Left renal pelvis (tissue), 4 donors: ENCODE measurements at regions not wholly inside any gene's neighbourhood (a gene's known extent, or its start where the extent isn't known, plus 50 kb on each side); places are given as distances from the start of the nearest gene placed in this dataset.
"Not testable (repeated sequence)": the region's sequence is repeated elsewhere in the genome, so short reads cannot be mapped to it uniquely, and the experiment has no call there.

Source experiments
- DNase-seq, 4 donors: peaks; one replicate each; pipeline ENCODE4 v3.0.0-alpha.2; 2013; ENCODE audit warnings: low read depth in 4 of 4, low spot score in 3 of 4

DNA sequence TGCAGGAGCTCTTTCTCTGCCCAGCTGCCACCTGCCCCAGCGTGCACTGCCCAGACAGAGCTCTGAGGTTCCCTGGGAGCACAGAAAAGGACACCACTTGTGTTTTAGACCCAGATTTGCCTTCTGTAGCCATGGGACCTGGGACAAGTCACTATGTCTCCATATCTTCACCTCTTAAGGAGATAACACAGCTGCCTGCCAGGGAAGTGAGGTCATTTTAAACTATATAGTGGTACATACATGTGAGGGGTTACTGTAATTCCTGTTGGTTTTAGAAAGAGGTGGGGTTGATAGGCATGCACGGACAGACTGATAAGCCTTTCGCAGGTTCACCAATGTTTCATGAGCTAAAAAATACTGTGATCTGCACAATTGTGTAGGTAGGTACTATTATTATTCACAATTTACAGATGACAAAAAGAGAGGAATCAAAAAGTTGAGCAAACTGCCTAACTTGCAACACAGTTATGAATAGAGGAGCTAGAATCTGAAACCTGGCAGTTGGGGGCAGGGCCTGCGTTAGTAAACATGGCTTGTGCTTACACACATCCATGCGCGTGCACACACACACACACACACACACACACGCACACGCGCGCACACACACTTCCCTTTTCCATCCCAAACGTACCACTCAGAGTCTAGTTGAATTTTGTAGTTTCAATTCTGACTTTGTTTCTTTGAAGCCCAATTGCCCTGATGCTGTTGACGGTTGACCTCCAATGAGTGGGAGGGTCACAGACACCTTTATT is 193.6 kb downstream of the FAM43A start:
- DNase-seq: no peak

DNA sequence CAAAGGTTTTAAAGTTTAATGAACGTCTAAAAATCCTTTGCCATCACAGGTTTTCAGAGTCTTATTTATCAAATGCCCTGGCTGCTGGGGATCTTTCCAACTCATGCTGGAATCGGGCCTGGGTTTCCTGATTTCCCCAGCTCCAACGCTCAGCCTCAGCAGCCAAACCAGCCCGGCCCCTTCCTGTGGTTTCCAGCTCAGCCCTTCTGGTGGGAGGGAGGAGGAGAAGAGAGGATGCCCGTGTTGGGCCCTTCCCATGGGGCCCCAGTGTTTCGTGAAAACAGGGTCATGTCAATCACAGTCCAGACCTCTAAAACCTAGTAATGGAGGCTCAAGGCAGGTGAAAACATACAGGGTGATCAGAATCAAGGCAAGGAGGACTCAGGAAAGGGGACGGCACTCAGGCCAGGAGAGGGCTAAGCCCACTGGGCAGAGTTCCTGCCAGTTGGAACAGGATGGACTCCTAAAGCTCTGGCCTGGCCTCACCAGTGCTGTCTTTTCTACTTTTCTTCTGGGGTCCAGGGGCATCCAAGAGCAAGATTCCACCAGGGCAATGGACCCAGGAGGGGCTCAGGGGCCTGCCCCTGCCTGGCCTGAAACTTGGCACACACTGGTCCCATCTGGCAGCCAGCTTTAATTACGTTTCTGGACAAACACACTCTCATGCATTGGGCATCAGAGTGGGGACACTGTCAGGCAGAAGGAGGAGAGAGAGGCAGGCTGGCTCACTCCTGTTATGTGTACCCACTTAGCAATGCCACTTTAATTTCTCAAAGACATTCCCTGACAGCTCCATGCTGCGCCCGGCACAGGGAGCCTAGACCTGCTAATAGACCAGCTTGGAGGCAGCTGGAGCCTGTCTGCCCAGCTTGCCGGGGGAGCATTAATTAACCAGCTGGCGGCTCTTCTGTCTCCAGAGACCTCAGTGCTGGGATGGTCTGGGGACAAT is 194.6 kb downstream of the FAM43A start:
- DNase-seq: peak in 1 of 4 donors; percentile 14

DNA sequence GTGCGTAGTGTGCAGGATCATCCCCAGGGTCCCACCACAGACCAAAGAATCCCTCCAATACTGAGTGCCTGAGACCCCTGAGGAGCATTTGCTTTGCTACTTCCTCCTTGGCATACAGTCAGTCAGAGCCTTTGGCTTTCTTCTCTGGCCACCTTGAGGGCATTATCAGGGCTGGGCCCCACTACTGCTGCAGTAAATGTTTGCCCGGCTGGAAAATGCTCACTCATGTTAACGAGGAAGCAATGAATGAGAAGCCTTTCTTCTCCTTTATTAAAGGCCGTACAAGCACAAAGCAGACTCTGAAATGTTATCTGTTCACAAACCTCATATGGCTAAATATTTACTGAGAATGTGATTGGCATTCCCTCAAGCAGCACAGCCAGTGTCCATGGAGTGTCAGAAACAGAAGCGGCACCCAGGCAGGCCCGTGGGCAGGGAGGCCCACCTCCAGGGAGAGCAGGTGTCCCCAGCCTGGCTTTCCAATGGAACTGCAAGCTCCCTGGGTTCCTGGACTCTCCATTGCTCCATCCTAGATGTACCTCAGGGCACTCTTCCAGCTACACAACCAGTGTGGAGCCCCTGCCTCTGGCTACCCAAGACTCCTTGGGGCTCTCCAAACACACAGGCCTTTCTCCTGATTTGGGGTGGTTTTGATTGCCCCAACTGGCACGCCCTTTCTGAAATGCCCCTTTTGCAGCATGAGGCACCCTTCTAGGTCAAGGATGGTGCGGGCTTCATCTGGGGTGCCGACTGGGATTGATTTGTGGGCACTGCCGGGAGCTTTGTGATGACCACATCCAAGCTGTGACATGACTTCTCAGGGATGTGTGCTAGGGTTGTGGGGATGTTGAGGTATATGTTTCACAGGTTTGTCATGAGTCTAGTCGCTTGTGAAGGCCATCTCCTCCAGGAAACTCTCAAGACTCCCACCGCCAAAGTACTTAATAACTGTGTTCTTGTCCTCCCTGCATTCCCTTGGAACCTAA is 195.6 kb downstream of the FAM43A start:
- no peak for DNase-seq

DNA sequence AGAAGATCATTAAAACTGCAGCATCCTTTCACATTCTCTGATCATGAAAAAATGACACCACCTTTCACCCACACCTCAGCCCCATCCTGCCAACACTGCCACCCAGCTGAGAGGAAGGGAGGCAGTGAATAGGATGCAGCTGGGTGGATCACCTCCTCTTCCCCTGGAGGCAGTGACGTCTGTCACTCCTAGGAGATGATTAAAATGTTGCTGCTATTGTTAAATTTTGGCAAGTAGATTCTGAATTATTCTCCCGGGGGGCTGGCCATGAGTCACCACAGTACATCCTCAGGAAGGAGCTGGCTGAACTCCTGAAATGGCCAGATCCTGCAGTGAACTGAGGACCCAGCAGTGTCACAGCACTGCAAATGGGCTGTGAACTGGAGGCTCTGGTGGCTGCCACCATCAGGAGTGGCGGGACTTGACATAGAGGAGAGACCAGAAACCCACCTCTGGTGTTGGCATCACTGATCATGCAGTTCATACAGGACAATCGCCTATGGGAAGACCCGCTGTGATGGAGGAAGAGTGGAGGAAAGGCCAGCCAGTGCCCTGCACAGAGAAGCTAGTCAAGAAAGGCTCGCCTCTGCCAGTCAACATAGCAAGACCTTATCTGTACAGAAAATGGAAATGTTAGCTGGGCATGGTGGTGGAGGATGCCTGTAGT is 199.1 kb downstream of the FAM43A start:
- DNase-seq: no peak

DNA sequence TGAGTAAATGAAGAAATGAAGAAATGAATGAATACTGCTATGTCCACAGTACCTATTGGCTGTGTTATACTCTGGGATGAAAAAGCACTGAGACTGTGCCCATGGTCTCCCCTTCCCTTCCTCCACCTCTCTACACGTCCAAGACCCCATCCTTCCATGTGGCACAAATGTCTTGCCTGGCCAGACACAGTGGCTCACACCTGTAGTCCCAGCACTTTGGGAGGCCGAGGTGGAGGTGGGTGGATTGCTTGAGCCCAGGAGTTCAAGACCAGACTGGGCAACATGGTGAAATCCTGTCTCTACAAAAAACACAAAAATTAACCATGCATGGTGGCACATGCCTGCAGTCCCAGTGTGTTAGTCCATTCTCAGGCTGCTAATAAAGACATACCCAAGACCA is 200.1 kb downstream of the FAM43A start:
- DNase-seq: no peak

DNA sequence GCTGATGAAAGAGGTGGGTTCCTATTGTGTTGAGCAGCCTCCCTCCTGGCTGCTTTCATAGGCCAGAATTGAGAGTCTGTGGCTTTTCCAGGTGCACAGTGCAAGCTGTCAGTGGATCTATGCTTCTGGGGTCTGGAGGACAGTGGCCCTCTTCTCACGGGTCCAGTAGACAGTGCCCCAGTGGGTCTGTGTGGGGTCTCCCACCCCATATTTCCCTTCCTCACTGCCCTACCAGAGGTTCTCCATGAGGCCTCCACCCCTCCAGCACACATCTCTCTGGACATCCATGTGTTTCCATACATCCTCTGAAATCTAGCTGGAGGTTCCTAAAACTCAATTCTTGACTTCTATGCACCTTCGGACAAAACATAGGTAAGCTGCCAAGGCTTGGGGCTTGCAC is 201.2 kb downstream of the FAM43A start:
- DNase-seq: no peak

DNA sequence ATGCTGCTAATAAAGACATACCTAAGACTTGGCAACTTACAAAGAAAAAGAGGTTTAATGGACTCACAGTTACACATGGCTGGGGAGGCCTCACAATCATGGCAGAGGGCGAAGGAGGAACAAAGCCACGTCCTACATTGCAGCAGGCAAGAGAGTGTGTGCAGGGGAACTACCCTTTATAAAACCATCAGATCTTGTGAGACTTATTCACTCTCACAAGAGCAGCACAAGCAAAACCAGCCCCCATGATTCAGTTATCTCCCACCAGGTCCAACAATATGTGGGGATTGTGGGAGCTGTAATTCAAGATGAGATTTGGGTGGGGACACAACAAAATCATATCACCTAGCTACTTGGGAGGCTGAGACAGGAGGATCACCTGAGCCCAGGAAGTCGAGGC is 202.4 kb downstream of the FAM43A start:
- not testable (repeated sequence) for DNase-seq

DNA sequence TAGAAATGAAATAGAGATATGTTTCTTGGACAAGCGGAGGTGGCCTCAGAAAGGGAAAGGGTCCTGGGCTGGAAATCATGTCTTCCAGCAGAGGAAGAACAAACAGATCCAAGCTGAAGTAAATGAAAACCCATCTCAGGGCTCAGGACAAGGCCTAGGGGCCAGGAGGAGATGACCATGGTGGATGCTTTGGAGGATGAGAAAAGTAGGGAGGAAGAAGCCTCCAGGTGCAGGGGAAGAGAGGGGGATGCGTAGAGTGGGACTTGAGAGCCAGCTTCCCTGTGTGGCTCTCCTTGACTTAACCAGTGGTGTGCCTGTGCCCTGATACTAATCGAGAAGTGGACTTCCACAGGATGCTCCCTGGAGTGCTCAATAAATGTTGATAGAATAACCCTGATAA is 203.2 kb downstream of the FAM43A start:
- no peak for DNase-seq

DNA sequence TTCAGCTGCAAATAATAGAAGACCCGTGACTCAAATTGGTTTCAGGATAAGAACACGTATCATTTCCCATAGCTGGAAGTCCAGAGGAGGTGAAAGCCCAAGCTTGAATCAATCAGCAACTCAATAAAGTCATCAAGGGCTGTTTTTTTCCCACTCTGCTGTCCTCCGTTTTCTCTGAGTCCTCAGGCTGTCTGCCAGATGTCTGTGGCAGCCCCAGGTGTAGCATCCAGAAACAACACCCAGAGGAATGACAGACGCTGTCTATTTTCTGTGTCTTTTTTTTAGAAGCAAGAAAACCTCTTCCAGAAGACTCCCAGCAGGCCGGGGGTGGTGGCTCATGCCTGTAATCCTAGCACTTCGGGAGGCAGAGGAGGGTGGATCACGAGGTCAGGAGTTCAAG is 204.4 kb downstream of the FAM43A start:
- no peak for DNase-seq

DNA sequence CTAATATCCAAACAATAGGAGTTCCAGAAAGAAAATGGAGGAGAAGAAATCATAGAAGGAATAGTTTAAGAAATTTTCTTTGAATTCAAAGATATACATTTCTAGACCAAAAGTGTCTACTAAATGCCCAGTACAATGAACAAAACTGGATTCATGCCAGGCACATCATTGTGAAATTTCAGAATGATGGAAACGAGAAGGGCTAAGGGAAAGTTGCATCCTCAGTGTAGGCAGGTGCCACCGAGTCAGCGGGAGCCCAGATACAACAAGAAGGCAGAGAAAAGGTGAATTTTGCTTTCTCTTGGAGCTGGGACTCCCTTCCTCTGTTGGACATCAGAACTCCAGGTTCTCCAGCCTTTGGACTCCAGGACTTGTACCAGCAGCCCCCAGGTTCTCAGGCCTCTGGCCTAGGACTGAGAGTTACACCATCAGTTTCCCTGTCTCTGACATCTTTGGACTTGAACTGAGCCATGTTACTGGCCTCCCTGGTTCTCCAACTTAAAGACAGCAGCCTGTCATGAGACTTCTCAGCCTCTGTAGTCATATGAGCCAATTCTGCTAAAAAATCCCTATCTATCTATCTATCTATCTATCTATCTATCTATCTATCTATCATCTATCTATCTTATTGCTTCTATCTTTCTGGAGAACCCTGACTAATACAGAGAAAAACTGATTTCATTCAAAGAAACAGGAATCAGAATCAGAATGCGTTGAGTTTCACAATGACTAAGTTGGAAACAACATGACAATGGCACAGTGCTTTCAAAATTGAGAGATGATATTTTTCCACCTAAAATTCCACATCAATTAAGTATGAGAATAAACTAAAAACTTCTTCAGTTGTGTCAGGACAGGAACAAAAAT is 207.7 kb downstream of the FAM43A start:
- no peak for DNase-seq

DNA sequence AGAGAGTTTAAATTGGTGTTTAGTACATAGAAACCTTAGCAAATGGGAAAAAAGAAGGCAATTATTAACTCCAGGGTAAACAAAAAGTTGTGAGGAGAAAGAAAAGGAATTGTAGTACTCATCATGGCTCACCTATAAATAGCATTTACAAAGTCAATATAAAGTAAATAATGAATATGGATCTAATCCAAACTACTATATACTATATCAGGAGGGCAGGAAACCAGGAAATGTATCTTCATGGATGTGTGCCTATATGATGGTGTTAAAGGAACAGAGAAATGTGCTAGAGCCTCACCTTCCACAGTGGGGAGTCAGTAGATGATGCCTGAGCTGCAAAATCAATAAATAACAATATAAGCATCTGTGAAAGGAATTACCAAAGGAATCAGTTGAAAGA is 208.9 kb downstream of the FAM43A start:
- no peak for DNase-seq

DNA sequence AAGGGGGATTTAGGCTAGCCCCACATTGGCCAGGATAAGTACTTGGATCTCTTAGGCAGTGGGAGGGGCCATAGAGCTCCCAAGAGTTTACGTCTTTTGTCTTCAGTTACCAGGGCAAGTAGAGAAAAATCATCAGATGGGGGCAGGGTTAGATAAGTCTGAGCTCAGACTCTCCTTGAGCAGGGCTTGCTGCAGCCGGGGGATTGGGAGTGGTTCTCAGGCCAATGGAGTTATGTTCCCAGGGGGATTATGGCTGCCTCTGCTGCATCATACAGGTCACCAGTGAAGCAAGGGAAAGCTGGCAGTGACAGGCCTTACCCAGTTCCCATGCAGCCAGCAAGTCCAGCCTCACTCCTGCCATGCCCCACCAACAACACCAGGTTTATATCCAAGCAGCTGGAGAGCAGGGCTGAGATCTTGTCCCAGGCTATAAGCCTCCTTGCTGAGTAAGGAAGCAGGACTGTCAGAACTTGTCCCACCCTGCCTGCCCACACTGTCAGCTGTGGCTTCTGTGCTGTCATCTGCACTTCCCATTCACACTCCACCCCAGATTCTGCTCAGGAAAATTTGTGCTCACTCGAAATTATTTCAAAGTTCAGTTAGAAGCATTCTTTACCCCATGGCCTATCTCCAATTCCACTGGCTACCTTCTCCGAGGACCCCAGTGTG is 215.3 kb downstream of the FAM43A start:
- no peak for DNase-seq

DNA sequence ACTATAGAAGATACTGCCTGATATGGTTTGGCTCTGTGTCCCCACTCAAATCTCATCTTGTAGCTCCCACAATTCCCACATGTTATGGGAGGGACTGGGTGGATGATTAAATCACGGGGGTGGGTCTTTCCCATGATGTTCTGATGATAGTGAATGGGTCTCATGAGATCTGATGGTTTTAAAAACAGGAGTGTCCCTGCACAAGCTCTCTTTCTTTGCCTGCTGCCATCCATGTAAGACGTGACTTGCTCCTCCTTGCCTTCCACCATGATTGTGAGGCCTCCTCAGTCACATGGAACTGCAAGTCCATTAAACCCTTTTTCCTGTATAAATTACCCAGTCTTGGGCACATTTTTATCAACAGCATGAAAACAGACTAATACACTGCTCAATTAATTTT is 217.8 kb downstream of the FAM43A start:
- not testable (repeated sequence) for DNase-seq

DNA sequence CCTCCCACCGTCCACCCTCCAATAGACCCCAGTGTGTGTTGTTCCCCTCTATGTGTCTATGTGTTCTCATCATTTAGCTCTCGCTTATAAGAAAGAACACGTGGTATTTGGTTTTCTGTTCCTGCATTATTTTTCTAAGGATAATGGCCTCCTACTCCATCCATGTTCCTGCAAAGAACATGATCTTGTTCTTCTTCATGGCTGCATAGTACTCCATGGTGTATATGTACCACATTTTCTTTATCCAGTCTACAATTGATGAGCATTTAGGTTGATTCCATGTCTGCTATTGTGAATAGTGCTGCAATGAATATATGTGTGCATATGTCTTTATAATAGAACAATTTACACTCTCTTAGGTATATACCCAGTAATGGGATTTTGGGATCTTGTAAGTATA is 219.3 kb downstream of the FAM43A start:
- not testable (repeated sequence) for DNase-seq

DNA sequence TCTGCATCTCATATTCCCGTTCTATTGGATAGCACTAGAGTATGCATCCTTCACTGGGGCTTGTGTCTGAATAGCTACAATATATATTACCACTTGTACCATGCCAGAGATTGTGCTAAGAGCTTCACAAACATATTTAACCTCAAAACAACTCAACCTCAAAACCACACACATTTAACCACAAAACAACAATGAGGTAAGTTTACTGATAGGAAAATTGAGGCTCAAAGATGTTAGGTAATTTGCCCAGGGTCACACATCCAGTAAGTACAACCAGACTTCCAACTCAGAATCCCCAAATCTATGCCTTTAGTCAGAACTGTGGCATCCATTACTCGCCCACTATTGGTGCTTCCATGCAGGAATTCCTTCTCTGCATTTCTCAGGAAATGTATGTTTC is 220.0 kb downstream of the FAM43A start:
- DNase-seq: no peak

DNA sequence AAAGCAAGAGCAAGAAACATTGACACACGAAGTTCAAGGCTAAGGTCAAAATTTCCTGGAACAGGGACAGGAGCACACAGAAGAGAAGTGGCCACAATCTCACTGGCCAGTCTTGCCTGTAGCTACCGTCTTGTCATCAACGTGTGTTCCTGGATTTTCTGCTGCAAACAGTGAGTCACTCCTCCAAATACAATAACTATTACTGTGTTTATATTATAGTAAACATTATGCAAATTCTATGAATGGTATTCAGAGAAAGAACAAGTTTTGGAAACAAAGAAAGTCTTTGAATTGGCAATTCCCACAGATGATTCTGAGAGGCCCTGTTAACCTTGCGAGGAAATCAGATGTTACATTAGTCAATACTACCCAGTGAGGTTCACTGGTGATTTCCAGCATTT is 220.5 kb downstream of the FAM43A start:
- DNase-seq: no peak

DNA sequence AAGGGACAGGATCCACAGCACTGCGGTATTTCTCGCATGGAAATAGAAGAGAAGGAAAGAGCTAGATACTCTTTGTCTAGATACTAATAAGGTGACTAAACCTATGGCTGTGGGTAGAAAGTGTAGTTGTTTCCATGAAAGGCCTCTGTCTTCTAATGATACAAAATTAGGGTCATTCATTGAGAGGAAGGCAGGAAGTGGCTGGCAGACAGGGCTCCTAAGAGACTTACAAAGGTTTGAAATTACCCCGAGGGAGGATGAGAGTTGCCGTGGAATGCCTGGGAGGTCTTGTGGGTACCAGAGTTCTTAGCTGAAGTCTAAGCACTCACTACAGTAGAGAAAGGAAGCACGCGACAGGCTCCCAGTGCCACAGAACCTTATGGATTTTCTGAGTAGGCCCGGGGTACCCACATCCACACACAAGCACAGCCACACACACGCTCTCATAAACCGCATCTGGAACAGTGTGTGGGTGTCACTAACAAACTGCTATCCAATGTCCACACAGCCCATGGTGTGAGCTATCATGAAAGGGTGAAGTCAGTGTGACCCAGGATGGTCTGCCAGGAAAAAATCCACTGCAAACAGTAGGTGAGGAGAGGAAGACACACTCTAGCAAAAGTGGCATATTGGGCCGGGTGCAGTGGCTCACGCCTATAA is 221.4 kb downstream of the FAM43A start:
- no peak for DNase-seq

DNA sequence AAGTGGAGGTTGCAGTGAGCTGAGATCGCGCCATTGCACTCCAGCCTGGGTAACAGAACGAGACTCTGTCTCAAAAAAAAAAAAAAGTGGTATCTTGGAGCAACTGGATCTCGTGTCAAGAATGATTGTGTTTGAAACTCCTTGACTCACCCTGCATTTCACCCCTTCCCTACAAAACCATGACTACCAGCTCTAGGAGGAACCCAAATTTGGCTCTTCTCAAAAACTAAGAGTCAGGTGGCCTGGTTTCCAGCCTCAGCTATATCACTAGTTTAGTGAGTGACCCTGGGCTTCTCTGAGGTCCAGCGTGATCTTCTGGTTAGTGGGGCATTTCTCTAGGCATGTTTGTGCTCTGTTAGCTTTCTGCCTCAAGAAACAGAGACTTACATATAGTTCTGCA is 222.1 kb downstream of the FAM43A start:
- no peak for DNase-seq
